ENCODE measurements at regions not wholly inside any gene's neighbourhood (a gene's known extent, or its start where the extent isn't known, plus 50 kb on each side); places are given as distances from the start of the nearest gene placed in this dataset.

- intact Hi-C loops (cut with micrococcal nuclease): loop anchor here (1.0 to 5.0 kb wide), 8 partner anchors 17 to 1425 kb away; partner anchors contain the start of genes FKTN, NIPSNAP3A and TMEM38B
Observed at GRCh38 chr9:105859428-105860091, 165.2 kb downstream of the TMEM38B start.

- intact Hi-C loops (cut with micrococcal nuclease): loop anchor here (1.0 to 5.0 kb wide), 2 partner anchors 21 to 518 kb away; no protein-coding TSS in a partner anchor
Observed at GRCh38 chr9:105860516-105860915, 166.2 kb downstream of the TMEM38B start.

- intact Hi-C loops (cut with micrococcal nuclease): loop anchor here (5.0 kb wide), 1 partner anchor 520 kb away; no protein-coding TSS in a partner anchor
Observed at GRCh38 chr9:105861972-105862371, 167.6 kb downstream of the TMEM38B start.

- intact Hi-C loops (cut with micrococcal nuclease): loop anchor here (5.0 kb wide), 1 partner anchor 522 kb away; no protein-coding TSS in a partner anchor
Observed at GRCh38 chr9:105864248-105864898, 170.0 kb downstream of the TMEM38B start.

GRCh38 chr9:105865285-105865684 lies 170.9 kb downstream of the TMEM38B start:
- intact Hi-C loops (cut with micrococcal nuclease): no loop called here

- intact Hi-C loops (cut with micrococcal nuclease): no loop called here
Observed at GRCh38 chr9:105871540-105871939, 177.2 kb downstream of the TMEM38B start.

GRCh38 chr9:105873801-105874200 lies 179.5 kb downstream of the TMEM38B start:
- intact Hi-C loops (cut with micrococcal nuclease): no loop called here

GRCh38 chr9:105877721-105878120 lies 183.4 kb downstream of the TMEM38B start:
- intact Hi-C loops (cut with micrococcal nuclease): no loop called here

GRCh38 chr9:105879181-105879580 lies 184.8 kb downstream of the TMEM38B start:
- intact Hi-C loops (cut with micrococcal nuclease): no loop called here

- intact Hi-C loops (cut with micrococcal nuclease): loop anchor here (2.0 to 5.0 kb wide), 2 partner anchors 186 to 1292 kb away; partner anchors contain the start of gene TMEM38B
Observed at GRCh38 chr9:105880517-105880916, 186.2 kb downstream of the TMEM38B start.

- intact Hi-C loops (cut with micrococcal nuclease): loop anchor here (1.0 to 5.0 kb wide), 5 partner anchors 21 to 1291 kb away; partner anchors contain the start of gene TMEM38B
Observed at GRCh38 chr9:105881021-105881420, 186.7 kb downstream of the TMEM38B start.

GRCh38 chr9:105881654-105882349 lies 187.5 kb downstream of the TMEM38B start:
- intact Hi-C loops (cut with micrococcal nuclease): loop anchor here (1.0 to 5.0 kb wide), 5 partner anchors 22 to 1290 kb away; partner anchors contain the start of gene TMEM38B

GRCh38 chr9:105883847-105884246 lies 189.5 kb downstream of the TMEM38B start:
- intact Hi-C loops (cut with micrococcal nuclease): loop anchor here (5.0 kb wide), 1 partner anchor 1288 kb away; no protein-coding TSS in a partner anchor

GRCh38 chr9:105884416-105884815 lies 190.1 kb downstream of the TMEM38B start:
- intact Hi-C loops (cut with micrococcal nuclease): loop anchor here (5.0 kb wide), 1 partner anchor 1288 kb away; no protein-coding TSS in a partner anchor

- intact Hi-C loops (cut with micrococcal nuclease): no loop called here
Observed at GRCh38 chr9:105886136-105886535, 191.8 kb downstream of the TMEM38B start.

GRCh38 chr9:105887679-105888078 lies 193.3 kb downstream of the TMEM38B start:
- intact Hi-C loops (cut with micrococcal nuclease): no loop called here

- intact Hi-C loops (cut with micrococcal nuclease): no loop called here
Observed at GRCh38 chr9:105890046-105890822, 195.9 kb downstream of the TMEM38B start.

GRCh38 chr9:105900123-105900522 lies 205.8 kb downstream of the TMEM38B start:
- intact Hi-C loops (cut with micrococcal nuclease): loop anchor here (5.0 kb wide), 1 partner anchor 1272 kb away; no protein-coding TSS in a partner anchor

GRCh38 chr9:105901514-105902109 lies 207.3 kb downstream of the TMEM38B start:
- intact Hi-C loops (cut with micrococcal nuclease): loop anchor here (5.0 kb wide), 1 partner anchor 1271 kb away; no protein-coding TSS in a partner anchor

GRCh38 chr9:105908069-105908468 lies 213.7 kb downstream of the TMEM38B start:
- intact Hi-C loops (cut with micrococcal nuclease): no loop called here
